HCT116 (cell line): ENCODE measurements at regions not wholly inside any gene's neighbourhood (a gene's known extent, or its start where the extent isn't known, plus 50 kb on each side); places are given as distances from the start of the nearest gene placed in this dataset.

Experiments
- ATF3 ChIP-seq: IDR thresholded peaks from 2 replicates; pipeline ENCODE4 v1.6.1; 2012
- CEBPB ChIP-seq: IDR thresholded peaks from 2 replicates; pipeline ENCODE4 v1.6.1; 2012; ENCODE audit warnings: low read depth
- CTCF ChIP-seq, 3 experiments: fragments of 200-600 bp in 1 of 3; sonication (generic) in 1 of 3; IDR thresholded peaks in 2 of 3; conservative IDR thresholded peaks in 1 of 3; 2 replicates each; pipeline ENCODE4 v1.5.1; 2012 to 2017; ENCODE audit warnings: low read depth in 2 of 3, low read length in 2 of 3, antibody characterized with exemption in 1 of 3, borderline replicate concordance in 1 of 3, control low read depth in 1 of 3, mild to moderate bottlenecking in 1 of 3, mixed read lengths in 1 of 3, mixed run types in 1 of 3, moderate library complexity in 1 of 3; ENCODE audit not compliant: insufficient read depth in 1 of 3
- EZH2 ChIP-seq: fragments of 200-600 bp; sonication (generic); IDR thresholded peaks from 2 replicates; pipeline ENCODE4 v1.6.1; 2017; ENCODE audit warnings: antibody characterized with exemption, mixed run types
- POLR2A ChIP-seq: IDR thresholded peaks from 2 replicates; pipeline ENCODE4 v1.7.0; 2011; ENCODE audit warnings: borderline replicate concordance; ENCODE audit not compliant: insufficient read depth, insufficient read length; ENCODE audit errors: extremely low read depth
- POLR2AphosphoS5 ChIP-seq: IDR thresholded peaks from 2 replicates; pipeline ENCODE4 v1.6.1; 2011; ENCODE audit warnings: mild to moderate bottlenecking, low read depth, low read length, moderate library complexity
- RAD21 ChIP-seq: IDR thresholded peaks from 2 replicates; pipeline ENCODE4 v1.6.1; 2012; ENCODE audit warnings: low read depth, mild to moderate bottlenecking
- ZNF274 ChIP-seq: fragments of 200-500 bp; sonication (Bioruptor generic); IDR thresholded peaks from 2 replicates; pipeline ENCODE4 v1.6.1; 2014; ENCODE audit warnings: mild to moderate bottlenecking, low read depth, low read length, inconsistent platforms
- TF ChIP-seq, protein P1 (sequence below): IDR thresholded peaks from 2 replicates; pipeline ENCODE4 v1.6.1; 2012

GRCh38 chr5:6950250-6950649 lies 237.0 kb downstream of the TENT4A start:
- TF ChIP-seq CTCF (IDR thresholded peaks at IDR 0.05 in 2 of 3, conservative IDR thresholded peaks at IDR 0.05 in 1 of 3; ENCODE audit: borderline replicate concordance in 1 of 3, insufficient read depth in 1 of 3, low read depth in 2 of 3, low read length in 2 of 3) (no peak), EZH2 (no peak), POLR2AphosphoS5 (no peak), ZNF274 (no peak), POLR2A (no peak), RAD21 (no peak), ATF3 (no peak), CEBPB (no peak)
- TF ChIP-seq, protein P1, sequence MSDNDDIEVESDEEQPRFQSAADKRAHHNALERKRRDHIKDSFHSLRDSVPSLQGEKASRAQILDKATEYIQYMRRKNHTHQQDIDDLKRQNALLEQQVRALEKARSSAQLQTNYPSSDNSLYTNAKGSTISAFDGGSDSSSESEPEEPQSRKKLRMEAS = no peak
